ENCODE measurements at regions not wholly inside any gene's neighbourhood (a gene's known extent, or its start where the extent isn't known, plus 50 kb on each side); places are given as distances from the start of the nearest gene placed in this dataset.

DNA sequence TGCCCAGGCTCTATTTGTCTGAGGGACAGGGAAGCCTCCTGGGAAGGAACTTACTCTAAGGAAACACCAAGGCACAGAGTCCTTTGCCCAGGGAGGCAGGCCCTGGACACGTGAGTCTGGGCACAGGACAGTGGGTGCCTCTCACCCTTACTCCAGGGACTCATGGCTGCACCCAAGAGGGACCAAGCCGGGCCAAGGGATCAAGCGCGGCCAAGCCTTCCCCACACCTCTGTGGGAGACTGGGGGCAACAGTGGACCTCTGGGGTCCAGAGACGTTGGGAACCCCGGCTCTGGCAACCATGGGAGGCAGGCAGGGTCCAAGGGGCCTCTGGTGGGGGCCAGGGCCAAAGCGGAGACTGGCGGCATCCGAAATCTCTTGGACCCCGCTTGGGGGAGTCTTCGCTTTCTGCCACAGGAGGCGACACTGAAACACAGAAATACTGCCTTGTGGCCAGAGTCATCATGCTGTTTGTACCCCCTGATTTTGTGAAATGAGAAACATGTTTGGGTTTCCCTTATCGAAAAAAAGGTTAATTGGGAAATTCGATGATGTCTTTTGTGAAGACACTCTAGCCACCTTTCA lies 51.7 kb upstream of the BCL11B start:
- no peak for DNase-seq (ENCODE audit: low read depth in 3 of 3, low spot score in 2 of 3)

DNA sequence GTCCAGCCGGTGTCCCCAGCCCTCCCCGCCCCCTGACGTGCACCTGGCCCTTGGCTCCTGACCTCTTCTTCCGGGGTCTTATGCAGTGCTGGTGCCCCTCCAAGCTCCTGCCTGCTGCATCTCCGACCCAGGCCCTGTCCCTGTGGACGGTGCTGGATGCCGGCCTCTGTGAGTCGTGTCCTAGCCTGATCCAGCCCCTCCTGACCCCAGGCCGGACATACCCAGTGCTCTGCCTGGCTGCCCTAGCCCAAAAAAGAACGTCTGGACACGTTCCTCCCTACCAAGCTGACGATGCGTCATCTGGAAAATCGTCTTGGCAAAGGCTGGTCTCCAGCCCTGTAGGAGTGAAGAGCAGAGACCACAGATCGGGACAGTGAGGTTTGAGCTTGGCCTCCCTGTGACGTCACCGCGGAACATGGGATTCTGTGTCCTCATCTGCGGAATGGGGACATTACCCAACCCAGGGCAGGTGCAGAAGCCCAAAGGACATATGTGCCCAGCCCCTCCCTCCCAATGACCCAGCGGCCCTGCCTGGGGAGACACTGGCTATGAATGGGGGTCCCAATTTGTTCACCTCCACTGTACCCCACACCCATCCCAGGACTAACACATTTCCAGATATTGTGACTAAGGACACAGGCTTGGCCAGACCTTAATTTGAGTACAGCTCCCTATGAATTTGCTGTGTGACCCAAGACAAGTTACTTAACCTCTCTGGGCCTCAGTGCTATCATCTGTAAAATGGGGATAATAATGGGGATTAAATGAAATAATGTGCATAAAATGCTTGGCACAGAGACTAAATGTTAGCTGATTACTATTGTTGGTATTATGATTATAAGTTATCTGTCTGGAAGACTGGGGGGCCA lies 51.0 kb upstream of the BCL11B start:
- no peak for DNase-seq (ENCODE audit: low read depth in 3 of 3, low spot score in 2 of 3)

DNA sequence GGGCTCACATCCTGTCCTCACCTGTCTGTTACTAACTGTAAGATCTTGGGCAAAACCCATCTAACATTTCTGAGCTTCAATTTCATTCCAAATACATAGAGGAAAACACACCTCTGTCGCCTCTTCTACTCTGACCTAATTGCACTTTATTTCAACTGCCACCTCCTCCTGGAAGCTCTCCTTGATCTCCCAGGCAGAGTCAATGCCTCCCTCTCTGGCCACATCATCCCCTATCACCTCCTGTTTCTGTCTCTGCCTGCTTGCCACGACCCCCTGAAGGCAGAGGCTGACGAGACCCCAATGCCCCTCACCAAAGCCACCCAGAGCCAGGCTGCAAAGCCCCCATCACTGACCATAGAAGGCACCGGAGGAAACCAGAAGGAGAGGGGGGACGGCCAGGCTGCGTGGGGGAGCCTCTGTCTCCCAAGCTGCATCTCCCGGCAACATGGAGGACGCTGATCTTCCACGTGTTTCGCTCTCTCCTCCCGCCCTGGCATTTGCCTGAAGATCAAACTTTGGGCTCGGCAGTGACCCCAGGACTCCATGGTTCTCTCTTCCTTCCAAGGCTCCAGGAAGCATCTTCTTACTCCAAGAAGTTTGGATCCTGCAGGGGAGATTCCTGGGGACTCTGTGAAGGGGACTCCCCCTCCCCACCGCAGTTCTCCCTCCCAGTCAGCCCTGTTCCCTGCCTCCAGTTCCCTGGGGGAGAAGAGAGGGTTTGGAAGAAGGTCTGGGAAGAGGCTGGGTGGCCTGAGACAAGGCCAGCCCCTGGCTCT lies 50.1 kb upstream of the BCL11B start:
- no peak for DNase-seq (ENCODE audit: low read depth in 3 of 3, low spot score in 2 of 3)

All from right renal cortex interstitium (tissue), 3 donors.